Limb (tissue), 2 donors: ENCODE measurements at regions not wholly inside any gene's neighbourhood (a gene's known extent, or its start where the extent isn't known, plus 50 kb on each side); places are given as distances from the start of the nearest gene placed in this dataset.

ENCODE experiments used
- DNase-seq, 2 donors: peaks; one replicate each; pipeline ENCODE4 v3.0.0-alpha.2; 2016; ENCODE audit errors: extremely low spot score in 2 of 2

DNA sequence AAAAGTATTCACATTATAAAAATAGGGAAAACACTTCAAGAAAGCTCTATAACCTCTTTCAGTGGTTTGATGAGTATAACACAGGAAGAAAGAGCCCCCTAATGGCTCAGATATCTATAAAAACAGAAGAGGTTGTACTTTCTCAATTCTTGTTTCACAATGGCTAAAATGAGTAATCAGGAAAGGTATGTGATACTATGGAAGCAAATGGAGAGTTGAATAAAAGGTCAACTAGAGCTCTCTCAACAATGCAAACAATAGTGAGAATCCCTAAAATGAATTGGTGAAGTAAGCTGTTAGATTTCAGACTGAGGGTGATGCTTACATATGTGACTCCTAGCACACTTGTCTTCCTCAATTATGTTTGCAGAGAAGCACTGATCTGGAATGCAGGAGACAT, 584.6 kb upstream of the CDH18 start:
- peak in 1 of 2 donors; percentile 42 for DNase-seq

GRCh38 chr5:20570486-20570885, 582.5 kb upstream of the CDH18 start:
- no peak for DNase-seq

DNA sequence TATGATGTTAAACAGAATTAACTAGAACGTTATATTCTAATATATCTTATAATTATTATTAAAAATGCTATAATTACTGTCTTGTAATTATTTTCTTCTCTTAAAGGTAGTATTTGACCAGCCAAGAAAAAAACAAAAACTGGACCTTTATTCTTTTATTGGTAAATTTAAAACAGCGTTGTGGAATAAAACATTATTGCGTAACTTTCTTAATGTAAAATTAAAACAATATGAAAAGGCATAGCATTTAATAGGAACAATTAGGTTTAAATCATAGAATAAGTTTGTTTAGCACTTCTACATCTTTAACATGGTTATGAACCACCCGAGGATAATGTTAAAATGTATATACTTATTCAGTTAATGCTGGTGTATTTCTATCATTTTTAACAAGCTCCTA, 574.5 kb upstream of the CDH18 start:
- DNase-seq, result no peak

DNA sequence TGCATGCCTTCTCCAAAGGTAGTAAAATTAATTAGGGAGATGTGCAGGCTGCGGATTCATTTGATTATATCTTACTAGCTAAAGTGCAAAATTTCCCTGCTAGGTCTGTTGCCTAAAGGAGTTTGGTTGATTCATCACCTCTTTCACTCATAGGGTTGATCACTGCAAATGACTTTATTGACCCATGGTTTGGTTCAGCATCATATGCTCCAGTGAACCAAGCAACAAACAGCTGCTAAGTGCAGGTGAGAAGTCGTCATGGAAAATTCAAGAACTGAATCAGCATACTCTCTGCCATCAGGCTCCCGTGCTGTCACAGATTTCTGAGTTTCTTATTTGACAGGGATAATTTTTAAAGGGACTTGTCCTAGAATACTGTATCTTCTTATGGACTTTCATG, 571.8 kb upstream of the CDH18 start:
- no peak for DNase-seq

DNA sequence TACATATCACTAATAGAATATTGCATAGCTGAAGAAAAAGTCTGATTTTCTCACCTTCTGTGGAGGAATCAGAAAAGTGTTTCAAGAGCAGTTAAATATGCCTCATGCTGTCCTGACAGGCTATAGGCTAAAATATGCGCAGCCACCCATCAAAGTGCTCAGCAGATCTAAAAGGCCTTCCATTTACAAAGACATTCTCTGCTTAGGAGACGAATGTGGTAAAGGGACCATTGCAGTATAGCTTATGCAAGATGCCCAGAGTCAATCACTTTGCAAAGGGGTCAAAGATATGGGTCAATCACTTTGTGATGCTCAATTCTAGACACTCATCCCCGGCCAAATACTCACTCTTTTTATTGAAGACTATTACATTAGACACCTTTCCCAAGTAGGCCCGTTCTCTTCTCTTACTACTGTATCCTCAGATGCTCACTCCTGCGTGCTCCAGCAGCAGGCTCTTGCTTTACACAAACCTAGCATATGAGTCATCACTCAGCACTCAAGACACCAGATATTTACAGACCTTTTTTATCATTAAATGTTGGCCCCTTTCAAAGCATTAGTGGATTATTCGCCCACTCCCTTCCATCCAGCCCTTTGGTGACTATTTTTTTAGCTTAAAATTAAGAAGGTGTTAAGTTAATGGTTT, 568.2 kb upstream of the CDH18 start:
- DNase-seq, result no peak

GRCh38 chr5:20555034-20555433, 567.0 kb upstream of the CDH18 start:
- no peak for DNase-seq

DNA sequence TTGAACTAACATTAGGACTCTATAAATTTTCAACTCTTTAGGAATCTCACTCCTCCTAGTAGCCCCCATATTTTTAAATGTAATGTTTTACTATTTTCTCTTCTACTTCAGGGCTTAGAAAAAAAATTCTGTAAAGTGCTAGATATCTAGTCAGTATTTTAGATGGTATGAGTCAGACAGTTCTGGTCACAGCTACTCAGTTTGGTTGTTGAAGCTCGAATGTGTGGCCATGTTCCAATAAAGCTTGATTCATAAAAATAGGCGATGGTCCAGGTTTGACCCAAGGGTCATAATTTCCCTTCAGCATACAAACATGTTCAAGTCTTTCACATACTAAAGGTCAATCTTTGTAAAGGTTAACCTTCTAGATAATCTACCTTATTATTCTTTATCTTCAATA, 566.0 kb upstream of the CDH18 start:
- DNase-seq, result no peak

GRCh38 chr5:20537911-20538703, 550.1 kb upstream of the CDH18 start:
- no peak for DNase-seq

GRCh38 chr5:20536813-20537212, 548.8 kb upstream of the CDH18 start:
- DNase-seq, result no peak

DNA sequence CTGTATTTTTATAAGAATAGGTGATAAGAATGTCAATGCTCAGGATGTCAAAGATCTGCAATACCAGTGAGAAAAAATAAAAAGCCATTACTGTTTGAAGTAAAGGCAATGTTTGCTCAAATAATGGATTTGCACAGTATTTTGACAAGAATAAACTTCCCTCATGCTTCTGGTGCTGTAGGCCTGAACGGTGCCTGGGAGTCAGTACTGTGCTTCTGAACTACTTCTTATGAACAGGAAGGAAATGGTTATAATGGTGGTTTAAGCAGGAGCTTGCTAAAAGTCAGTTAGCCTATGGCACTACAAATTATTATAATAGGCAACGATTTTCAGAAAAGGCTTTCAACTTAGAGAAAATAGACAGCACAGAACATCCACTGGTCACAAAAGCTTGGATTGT, 548.3 kb upstream of the CDH18 start:
- DNase-seq, result no peak

DNA sequence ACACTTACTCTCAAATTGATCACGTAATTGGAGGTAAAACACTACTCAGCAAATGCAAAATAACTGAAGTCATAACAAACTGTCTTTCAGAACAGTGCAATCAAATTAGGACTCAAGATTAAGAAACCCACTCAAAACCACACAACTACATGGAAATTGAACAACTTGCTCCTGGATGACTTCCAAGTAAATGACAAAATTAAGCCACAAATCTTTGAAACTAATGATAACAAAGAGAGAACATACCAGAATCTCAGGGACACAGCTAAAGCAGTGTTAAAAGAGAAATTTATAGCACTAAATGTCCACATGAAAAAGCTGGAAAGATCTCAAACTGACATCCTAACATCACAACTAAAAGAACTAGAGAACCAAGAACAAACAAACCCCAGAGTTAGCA, 540.5 kb upstream of the CDH18 start:
- no peak for DNase-seq

DNA sequence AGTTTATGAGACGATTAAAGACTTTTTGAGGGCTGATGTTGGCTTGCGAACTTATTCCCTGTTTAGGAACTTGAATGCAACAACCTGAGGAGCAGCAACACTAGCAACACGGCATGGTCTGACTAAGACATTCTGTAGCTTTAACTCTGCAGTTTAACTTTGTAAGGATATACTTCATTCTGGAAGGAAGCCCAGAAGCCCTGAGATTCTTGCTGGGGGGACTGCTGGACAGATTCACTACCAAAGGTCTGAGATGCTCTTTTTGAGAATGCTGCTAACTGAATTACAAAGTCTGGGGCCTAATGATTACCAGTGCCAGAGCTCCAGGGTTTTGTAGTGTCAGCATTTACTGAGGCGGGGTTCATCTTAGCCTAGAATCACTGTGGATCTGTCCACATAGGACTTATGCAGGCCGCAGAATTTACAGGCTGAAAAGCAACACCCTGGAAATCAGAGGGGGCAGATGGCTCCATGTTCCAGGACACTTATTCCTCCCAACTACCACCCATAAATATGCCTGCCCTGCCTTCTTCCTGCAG, 537.1 kb upstream of the CDH18 start:
- DNase-seq, result peak in 1 of 2 donors; percentile 2

DNA sequence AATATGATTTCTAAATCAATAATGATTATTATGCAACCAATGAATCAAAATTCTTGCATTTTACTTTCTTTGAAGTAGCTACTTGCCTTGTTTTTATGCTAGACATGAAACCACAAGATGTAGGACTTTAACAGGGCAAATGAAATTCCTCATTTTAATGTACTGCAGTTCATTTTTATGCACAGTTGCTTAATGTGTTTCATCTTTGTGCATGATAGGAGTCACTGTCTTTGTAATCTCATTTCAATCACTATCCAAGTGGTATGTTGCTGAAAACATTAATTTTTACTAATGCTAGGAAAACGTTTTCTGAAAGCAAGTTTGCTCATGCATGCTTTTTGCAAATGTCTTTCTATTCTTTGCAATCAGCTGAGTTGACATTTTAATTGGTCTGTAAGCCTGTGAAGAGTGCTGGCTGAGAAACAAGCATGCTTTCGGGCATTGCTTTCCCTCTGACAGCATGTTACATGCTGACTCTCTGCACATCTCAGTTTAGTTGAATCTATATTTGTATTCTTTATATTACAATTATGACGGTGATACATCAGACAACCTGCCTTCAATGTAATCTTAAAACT, 535.0 kb upstream of the CDH18 start:
- DNase-seq, result no peak

DNA sequence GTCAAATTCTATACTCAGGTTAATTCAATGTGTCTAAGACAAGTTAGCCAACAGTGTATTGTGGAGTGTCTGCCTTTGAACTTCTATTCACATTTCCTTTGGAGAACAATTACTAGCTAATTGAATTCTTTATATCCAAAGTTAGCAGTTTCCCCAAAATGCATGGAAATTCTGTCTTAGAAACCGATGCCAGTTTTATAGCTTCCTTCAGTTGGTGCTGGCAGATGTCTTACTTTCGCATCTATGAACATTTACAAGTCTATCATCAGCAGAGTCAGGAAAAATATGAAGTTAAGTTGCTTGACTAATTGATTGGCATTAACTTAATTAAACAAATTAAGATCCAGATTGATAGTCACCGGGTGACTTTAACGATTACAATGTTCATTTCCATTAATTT, 527.6 kb upstream of the CDH18 start:
- no peak for DNase-seq

- no peak for DNase-seq
These were observed 526.1 kb upstream of the CDH18 start for GRCh38 chr5:20514145-20514544.

- no peak for DNase-seq
These were observed 512.5 kb upstream of the CDH18 start for GRCh38 chr5:20500546-20500945.

DNA sequence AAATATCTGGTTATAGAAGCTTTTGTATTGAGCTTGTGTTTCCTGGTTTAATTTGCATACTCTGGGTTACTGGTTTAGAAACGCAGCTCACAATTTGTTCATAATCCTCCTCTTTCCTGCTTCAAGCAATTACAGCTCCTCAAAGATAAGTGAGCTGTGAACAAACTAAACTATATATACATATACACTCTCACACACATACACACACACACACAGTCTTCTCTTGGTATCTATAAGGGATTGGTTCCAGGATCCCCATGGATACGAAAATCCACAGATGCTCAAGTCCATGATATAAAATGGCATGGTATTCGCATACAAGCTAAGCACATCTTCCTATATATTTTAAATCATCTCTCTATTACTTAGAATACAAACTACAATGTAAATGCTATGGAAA, 510.9 kb upstream of the CDH18 start:
- DNase-seq, result no peak

DNA sequence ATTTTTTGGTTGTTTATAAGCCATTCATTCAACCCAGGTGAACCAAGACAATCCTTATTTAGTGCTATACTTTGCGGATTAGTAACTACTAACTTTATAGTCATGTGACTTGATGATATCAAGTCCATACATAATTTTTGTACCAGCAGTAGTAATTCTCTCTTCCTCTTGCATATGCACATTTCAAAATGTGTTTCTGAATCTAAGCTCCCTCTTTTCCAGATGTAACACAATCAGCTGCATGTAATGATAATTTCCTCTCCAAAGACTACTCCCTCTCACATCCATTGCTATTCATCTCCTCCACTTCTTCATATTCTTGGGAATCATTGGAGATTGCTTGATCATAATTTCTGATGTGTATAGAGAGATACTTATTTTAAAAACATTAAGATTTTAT, 510.1 kb upstream of the CDH18 start:
- DNase-seq, result no peak

- DNase-seq, result no peak
These were observed 509.4 kb upstream of the CDH18 start for GRCh38 chr5:20497356-20497755.

DNA sequence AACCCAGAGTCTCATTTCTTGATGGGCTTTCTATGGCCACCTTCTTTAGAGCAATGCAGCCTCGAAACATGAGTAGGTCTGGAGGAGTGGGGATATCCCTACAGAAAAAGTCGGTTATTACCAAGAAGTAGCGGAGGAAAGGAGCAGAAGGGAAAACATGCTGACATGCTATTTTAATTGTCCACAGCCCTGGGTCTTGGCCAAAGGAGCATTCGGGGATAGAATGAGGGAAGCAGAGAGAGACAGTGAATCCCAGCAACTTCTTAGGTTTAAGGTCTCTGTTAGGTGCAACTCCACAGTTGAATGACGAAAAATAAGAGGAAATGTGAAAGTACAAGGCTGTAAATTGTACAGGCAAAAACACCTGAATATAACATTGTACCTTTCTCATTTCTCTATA, 506.7 kb upstream of the CDH18 start:
- DNase-seq, result no peak

GRCh38 chr5:20486826-20487225, 498.8 kb upstream of the CDH18 start:
- no peak for DNase-seq

- no peak for DNase-seq
These were observed 488.0 kb upstream of the CDH18 start for GRCh38 chr5:20476016-20476415.

DNA sequence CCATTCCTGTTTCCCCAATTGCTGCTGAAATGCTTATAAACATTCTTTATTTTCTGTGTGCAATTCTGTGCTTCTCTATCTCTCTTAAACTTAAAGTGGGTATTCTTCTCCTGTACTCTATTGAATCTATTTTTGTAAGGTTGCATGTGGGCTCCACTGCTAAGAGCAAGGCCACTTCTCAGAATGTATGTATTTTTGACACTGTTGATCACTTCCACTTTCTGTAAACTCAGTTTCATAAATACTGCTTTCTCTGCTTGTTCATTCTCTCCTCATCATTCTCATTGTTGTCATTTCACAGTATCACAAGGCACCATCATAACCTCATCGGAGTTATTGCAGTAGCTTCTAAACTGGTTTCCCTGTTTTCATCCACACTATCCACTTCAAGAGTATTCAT, 483.0 kb upstream of the CDH18 start:
- no peak for DNase-seq
